ENCODE measurements at regions not wholly inside any gene's neighbourhood (a gene's known extent, or its start where the extent isn't known, plus 50 kb on each side); places are given as distances from the start of the nearest gene placed in this dataset.
"Not testable (repeated sequence)": the region's sequence is repeated elsewhere in the genome, so short reads cannot be mapped to it uniquely, and the experiment has no call there.

DNA sequence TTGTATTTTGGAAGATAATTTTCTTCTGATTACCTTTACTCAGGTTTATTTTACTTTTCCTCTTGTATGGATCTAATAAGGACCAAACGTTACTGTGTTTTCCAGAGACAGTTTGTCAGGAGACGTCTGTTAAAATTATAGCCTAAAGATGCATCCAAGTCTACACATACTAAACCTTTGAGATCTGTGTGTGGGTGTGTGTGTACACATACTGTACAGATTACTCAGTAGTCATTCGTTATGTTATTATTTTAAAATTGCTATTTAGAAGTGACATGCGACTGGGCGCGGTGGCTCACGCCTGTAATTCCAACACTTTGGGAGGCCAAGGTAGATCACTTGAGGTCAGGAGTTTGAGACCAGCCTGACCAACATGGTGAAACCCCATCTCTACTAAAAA, 51.6 kb upstream of the CNTLN start:
- FAIRE-seq, result no peak
- no peak for DNase-seq (ENCODE audit: low spot score)

DNA sequence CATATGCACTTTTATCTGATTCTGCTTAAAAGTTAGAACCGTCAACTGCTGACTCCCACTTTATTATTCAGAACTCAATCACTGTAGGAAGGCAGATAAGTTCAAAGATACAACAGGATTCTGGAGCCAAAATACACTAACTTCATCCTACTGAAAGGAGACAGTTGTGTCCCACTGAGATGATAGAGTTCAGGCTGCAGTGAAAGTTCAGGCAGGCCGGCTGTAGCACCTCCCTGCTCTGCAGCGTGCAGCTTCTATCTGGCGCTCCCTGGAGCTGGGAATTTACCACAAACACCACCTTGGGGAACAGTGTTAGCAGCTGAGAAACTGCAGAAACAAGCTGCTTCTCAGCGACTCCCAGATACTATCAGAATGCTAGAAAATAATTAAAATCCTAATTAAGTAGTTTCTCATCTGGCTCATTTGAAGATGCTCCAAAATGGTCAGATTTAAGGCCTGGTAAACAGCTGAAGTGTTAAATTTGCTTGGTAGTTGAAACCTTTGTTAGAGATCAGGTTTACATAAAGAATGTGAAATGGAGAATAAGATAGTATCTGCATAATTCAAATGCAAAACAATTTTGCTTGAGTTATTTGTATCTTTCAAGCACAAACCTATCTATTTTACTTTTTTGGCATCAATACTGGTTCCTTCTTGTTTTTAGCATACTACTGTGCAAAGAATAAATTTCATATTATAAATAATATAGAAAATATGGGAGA, 52.3 kb upstream of the CNTLN start:
- DNase-seq (ENCODE audit: low spot score), result peak; percentile 21
- no peak for FAIRE-seq

DNA sequence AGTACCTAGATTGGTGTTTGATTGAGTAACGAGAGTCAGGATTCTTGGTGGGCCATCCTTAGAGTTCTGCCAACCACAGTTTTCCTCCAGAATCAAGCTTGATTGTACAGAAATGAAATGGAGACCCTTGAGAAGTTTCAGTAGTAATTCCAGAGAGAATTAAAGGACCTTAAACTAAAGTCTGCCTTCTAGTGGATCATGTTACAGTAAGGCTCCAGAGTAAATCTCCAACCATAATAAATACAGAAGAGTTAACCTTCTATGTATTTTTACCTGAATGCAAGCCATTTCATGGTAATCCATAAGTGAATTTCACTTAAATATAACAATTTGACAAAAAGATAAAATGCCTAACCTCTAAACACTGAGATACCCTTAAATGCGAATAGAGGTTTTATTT, 53.0 kb upstream of the CNTLN start:
- FAIRE-seq, result no peak
- DNase-seq (ENCODE audit: low spot score), result no peak

DNA sequence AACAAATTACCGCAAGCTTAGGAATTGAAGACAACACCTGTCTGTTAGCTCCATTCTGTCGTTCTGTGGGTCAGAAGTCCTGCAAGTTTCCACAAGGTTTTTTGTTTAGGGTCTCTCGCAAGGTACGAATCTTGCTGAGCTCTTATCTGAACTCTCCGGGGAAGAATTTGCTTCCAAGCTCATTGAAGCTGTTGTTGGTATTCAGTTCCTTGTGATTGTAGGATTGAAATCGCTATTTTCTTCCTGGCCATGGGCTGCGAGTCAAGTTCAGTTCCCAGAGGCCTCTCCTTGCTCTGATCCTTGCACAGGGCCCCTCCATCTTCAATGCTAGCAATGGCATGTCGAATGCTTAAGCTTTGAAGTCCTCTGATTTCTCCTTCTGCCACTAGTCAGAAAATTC, 53.5 kb upstream of the CNTLN start:
- FAIRE-seq (no peak), DNase-seq (ENCODE audit: low spot score) (no peak)

DNA sequence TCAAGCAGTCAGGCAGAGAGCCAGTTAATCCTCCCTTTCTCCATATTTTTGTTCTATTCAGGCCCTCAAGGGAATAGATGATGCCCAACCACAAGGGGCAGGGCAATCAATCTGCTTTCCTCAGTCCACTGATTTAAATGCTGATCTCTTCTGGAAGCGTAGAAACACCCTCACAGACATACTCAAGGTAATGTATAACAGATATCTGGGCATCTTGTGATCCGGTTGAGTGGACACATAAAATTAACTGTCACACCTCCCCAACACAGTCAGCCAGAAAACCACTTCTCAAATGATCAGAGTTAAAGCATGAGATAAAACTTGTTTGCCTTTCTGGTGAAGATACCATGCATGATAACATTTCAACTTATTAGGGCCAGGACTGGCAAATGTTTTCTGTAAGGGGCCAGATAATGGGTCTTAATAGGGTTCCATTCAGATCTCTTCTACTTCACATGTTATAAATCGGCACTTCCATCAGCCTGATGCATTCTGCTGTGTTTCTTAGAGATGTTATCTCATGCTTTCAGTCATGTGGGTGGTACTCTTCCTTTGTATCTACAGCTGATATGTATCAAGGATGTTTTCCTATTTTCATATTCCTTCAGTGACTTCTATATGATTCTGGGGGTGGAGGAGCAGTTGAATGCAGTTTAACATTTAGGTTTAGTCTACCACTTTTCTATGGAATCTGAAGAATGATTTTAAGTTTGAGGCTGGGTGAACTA, 58.9 kb upstream of the CNTLN start:
- DNase-seq (ENCODE audit: low spot score) (no peak), FAIRE-seq (no peak)

DNA sequence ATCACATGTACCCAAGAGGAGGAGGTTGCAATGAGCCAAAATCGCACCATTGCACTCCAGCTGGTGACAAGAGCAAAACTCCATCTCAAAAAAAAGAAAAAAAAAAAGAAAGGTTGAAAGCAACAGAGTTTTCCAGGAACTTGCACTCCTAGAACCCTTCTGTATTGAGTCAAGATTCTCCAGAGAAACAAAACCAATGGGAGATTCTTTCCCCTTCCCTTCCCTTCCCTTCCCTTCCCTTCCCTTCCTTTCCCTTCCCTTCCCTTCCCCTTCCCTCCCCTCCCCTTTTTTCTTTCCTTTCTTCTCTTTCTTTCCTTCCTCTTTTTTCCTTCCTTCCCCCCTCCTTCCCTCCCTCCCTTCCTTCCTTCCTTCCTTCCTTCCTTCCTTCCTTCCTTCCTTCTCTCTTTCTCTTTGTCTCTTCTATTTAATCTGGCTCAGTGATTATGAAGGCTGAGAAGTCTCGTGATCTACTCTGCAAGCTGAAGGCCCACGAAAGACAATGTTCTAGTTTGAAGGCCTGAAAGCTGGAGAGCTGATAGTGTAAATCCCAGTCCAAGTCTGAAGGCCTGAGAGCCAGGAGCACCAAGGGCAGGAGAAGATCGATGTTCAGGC, 59.6 kb upstream of the CNTLN start:
- FAIRE-seq, result no peak
- DNase-seq (ENCODE audit: low spot score), result no peak

DNA sequence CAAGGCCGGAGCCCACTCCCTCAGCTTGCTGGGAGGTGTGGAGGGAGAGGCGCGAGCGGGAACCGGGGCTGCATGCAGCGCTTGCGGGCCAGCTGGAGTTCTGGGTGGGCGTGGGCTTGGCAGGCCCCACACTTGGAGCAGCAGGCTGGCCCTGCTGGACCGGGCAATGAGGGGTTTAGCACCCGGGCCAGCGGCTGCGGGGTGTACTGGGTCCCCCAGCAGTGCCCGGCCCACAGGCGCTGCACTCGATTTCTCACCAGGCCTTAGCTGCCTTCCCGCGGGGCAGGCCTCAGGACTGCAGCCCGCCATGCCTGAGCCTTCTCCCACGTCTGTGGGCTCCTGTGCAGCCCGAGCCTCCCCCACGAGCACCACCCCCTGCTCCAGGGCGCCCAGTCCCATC, 62.3 kb upstream of the CNTLN start:
- DNase-seq (ENCODE audit: low spot score); FAIRE-seq: not testable (repeated sequence)

DNA sequence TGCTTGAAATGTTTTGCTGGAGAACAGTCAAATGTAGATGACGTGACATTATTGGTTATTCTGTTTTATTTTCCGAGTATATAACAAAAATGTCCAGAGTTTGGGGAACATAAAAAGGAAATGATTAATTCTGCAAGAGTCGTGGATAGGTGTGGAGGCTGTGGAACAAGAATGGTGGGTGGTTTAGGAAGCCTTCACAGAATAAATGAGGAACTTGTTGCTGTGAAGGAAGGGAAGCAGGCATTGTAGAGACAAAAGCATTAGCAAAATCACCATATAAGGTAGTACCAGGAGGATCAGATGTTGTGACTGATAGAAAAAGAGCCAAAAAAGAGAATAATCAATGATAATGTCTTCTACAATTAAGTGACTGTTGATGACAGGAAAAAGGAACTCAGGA, 66.2 kb upstream of the CNTLN start:
- no peak for FAIRE-seq
- DNase-seq (ENCODE audit: low spot score), result no peak

DNA sequence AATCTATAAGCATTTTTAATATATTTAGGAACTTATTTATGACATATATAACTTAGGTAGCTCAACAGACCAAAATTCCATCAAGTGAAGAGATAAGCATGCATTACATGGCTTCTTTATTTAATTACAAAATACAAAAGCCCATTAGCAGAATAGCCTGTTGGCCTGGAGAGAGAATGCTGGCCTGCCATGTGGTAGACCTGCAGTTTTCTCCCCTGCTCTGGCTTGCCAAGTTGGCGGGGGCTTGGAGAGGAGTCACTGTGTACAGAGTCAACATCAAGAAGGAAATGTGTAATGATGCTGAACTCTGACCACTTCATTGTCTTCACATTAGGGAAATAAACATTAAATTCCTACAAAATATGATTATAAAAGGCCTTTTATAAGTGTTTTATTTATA, 69.8 kb upstream of the CNTLN start:
- FAIRE-seq, result no peak
- DNase-seq (ENCODE audit: low spot score), result no peak

DNA sequence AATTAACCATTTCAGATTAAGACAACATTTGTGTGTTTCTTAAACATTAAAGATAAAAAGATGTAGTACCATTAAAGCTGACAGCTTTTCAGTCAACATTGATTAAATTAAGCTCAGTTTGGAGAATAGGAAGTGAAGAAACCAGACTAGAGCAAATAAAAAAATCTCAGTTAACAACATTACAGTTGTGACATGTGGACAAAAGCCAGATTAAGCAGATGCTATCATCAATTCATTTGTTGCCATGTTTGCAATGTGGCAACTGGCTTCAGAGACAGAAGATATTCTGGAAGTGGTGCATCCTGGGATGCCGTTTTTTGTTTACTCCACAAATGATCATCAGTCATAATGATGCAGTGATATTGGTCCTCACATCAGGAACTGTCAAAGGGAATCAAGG, 70.3 kb upstream of the CNTLN start:
- no peak for DNase-seq (ENCODE audit: low spot score)
- FAIRE-seq, result no peak

DNA sequence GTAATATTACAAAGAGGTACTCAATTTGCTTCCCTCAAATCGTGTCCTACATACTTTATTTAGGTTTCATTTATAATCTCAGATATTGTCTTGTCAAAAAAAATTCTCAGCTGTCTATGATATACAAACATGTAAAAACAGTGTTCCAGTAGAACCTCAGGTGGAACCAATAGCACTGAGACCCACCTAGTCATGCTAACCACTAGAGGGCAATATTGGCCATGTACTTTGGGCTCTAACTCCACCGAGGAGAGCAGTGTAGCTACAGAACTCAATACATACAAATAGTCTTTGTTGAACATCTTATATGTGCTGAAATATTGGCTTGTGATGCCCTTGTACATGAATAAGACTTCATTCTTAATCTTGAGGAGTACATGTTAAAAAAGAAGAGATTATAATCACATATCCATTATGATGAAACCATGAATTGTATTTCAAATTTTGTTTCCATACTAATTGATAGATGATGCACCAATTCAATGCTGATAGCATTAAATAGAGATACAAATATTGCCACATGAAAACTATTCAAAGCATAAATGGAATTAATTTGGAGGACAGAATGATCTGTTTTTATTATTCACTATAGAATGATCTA, 71.2 kb upstream of the CNTLN start:
- no peak for FAIRE-seq
- DNase-seq (ENCODE audit: low spot score), result peak; percentile 26

DNA sequence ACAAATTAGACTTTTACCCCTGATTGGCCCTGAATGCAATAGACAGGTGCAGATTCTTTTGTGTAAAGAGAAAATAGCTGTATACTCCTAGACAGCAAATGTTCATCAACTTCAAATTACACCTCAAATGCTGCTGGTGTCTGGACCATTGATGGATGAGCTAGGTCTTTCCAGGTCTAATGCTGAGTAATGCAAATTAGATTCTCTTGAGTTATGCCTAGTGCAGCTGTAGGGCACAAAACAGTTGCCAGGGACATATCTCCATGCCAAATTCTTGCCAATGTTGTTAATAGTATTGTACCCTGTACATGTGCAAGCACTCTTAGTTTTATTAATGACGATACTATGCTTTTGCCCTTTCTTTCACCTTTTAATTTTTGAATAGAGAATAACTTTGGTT, 72.3 kb upstream of the CNTLN start:
- no peak for DNase-seq (ENCODE audit: low spot score)
- no peak for FAIRE-seq

DNA sequence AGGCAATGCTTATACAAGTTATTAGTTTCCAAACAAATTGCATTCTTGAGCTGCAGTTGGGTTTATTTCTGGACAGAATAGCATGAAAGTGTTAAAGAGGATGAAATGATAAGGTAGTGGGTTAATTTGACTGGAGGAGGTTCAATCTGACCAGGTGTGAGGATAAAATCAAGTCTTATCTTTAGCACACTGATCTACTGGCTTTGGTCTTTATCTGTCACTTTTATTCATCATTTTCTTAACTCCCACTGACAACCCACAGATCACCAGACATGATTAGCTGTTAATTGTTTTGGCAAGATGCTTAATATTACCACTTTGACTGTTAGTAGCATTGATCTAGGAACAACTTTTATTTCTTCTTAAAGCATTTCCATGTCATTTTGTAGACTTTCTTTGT, 74.4 kb upstream of the CNTLN start:
- FAIRE-seq, result no peak
- DNase-seq (ENCODE audit: low spot score), result no peak

DNA sequence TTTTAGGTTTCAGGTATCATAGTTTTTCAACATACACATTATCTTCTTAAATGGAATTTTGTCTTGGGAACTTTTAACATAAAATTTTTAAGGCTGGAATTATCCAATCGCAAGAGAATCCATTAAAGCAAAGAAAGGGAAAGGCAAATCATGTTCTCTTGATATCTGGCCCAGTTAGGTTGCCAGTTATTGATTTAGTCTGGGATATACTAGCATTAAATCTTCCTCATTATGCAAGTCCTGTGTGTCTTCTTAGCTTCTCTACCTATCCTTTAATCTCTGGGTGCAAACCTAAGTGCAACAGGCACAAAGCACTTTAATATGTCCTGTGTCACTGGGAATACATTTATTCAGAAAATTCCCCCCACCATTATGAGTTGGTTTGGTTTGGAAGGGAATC, 75.4 kb upstream of the CNTLN start:
- DNase-seq (ENCODE audit: low spot score) (no peak), FAIRE-seq (no peak)

DNA sequence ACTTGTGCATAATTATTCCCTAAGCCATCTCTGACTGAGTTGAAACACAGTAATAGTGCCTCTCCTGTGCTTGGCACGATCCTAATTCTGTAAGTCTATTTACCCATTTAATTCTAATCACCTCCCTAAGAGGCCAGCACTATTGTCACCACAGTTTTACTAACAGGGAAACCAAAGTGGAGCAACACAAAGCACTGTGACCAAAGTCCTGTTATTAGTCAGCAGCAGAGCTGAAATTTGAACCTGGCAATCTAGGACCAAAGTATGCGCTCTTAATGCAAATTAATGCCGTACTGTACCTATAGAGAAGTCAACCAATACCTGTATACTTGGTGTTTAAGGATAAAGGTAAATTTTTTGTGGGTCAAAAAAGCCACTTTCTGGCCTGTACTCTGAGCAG, 77.1 kb upstream of the CNTLN start:
- no peak for FAIRE-seq
- no peak for DNase-seq (ENCODE audit: low spot score)

DNA sequence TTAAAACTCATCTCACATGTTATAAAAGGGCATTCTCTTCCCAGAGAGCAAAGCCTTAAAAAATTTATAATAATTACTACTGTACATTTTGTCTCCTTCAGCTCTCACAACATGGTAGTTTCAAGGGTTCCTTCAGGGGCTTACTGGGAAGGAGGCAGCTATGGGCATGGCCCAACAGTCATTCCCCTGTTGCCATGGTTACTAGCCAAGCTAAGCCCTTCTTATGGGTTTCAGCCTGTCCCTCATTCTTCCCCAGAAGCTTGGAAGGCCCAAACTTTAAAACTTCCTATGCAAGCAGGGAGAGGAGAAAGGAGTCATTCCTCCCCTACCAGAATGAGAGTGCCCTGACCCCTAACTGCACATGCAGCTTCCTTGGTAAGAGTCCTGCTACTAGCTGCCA, 82.2 kb upstream of the CNTLN start:
- FAIRE-seq (no peak), DNase-seq (ENCODE audit: low spot score) (no peak)

DNA sequence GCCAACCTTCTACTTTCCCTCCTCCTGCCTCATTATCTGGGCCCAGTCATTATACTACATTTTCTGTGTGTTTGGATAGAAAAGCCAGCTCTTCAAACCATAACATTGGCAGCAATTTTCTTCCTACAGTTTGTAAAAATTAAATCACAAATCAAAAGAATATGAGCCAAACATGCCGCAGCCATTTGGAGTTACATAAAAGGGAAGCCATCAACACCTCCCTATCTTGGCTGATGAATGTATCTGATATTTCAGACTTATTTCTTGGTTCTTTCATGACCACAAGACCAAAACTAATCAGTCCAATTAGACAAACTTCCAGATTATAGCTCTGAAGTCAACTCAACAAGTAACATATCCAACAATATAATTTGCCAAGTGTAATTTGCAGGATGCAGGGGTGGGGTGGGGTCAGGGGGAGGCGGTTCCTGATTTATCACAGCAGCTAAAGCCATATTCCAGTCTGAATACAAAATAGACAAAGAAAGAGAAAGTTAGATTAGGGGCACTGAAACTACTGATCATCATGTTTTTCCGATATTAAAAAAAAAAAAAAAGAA, 89.4 kb upstream of the CNTLN start:
- DNase-seq (ENCODE audit: low spot score) (no peak), FAIRE-seq (no peak)

DNA sequence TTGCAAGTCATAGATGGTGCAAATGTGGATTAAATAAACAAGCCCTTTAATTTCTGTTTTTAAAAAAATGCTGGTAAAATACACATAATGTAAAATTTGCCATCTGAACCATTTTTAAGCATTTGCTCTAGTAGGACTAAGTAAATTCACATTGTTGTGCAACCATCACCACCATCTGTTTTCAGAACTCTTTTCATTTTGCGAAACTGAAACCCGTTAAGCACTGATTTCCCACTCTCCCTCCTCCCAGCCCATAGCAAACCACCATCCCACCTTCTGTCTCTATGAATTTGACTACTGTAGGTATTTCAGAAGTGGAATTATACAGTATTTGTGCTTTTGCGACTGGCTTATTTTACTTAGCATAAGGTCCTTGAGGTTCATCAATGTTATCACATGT, 103.3 kb upstream of the CNTLN start:
- no peak for FAIRE-seq

DNA sequence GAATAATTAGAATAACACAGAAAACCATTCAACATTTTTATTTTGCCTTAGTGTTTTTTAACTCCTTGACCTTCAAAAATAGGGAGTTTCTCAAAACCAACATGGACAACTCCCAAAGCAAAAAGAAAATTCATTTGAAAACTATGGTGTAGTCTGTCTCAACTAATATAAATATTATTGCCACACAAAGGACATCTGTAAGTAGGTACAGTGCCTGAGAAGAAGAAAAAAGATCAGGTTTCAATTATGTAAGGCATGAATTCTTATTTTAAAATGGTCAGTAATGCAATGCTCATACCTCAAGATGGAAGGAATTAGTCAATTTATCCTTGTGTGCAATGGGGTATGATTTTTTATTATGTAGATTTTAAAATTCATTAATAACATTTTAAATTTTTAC, 109.6 kb upstream of the CNTLN start:
- no peak for FAIRE-seq

More for the DNA sequence above, 103.3 kb upstream of the CNTLN start:
- no peak for DNase-seq (ENCODE audit: low spot score)

DNA sequence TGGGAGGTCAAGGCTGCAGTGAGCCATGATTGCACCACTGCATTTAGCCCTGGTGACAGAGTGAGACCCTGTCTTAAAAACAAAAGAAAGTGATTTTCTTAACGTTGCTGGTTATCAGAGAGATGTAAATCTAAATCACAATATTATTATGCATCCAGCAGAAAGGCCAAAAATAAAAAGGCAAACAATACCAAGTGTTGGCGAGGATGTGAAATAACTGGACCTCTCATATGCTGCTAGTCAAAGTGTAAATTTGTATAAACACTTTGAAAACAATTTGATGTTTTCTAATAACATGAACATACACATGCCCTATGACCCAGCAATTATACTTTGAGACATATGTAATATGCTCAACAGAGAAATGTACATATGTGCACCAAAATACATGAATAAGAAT, 110.7 kb upstream of the CNTLN start:
- no peak for FAIRE-seq
- no peak for DNase-seq (ENCODE audit: low spot score)

More for the DNA sequence above, 109.6 kb upstream of the CNTLN start:
- DNase-seq (ENCODE audit: low spot score), result no peak

DNA sequence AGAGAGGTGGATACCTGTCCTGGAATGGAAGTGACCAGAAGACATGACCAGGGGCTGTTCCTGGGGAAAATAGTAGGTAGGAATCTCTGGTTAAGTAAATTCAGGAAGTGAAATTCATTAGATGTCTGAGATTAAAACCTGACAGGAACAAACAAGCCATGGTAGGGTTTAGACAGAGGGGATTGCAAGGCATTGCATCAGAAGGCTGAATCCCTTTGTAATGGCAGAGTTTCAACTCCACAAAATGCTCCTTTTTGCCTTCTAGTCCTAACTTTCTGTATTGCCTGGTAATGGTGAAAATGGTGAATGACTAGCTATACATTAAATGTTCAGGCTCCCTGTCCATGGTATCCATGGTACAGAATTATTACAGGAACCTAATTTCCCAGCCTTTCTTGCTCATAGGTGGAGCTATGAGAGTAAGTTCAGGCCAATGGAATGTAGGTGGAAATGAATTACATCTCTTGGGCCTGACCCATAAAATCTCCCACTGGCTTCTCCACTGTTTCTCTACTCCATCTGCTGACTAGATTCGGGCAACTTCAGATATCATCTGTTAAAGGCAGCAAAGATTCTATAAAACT, 113.4 kb upstream of the CNTLN start:
- DNase-seq (ENCODE audit: low spot score) (no peak), FAIRE-seq (no peak)

DNA sequence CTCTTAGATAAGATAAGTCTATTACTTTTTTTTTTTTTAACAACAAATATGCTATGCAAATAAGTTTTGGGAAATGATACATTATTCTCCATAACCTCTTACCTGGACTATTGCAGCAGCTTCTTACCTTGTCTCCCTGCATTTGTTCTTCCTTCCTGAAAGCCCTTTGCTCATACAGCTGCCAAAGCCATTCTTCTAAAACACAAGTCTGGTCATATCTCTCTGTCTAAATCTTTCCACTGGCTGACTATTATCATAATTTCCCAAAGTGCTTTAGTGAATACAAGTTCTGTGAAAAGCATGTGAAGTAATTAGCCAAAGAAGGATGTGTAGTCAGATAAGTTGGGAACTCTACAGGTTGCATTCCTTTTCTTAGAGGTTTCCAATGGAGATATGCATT, 115.4 kb upstream of the CNTLN start:
- DNase-seq (ENCODE audit: low spot score) (no peak), FAIRE-seq (no peak)

All from urothelium cell line (cell line).